ENCODE measurements at regions not wholly inside any gene's neighbourhood (a gene's known extent, or its start where the extent isn't known, plus 50 kb on each side); places are given as distances from the start of the nearest gene placed in this dataset.

- no peak overlapping the region for H3K27ac ChIP-seq
- TF ChIP-seq CTCF (IDR thresholded peaks at IDR 0.05) = no peak
- no peak for TF ChIP-seq ZFX (IDR thresholded peaks at IDR 0.05; ENCODE audit: borderline replicate concordance)
Observed at GRCh38 chr7:52091996-52092395, 775.4 kb upstream of the COBL start.

- TF ChIP-seq CTCF (IDR thresholded peaks at IDR 0.05) (no peak), ZFX (IDR thresholded peaks at IDR 0.05; ENCODE audit: borderline replicate concordance) (no peak)
- no peak overlapping the region for H3K27ac ChIP-seq
Observed at GRCh38 chr7:52091101-52091500, 774.5 kb upstream of the COBL start.

DNA sequence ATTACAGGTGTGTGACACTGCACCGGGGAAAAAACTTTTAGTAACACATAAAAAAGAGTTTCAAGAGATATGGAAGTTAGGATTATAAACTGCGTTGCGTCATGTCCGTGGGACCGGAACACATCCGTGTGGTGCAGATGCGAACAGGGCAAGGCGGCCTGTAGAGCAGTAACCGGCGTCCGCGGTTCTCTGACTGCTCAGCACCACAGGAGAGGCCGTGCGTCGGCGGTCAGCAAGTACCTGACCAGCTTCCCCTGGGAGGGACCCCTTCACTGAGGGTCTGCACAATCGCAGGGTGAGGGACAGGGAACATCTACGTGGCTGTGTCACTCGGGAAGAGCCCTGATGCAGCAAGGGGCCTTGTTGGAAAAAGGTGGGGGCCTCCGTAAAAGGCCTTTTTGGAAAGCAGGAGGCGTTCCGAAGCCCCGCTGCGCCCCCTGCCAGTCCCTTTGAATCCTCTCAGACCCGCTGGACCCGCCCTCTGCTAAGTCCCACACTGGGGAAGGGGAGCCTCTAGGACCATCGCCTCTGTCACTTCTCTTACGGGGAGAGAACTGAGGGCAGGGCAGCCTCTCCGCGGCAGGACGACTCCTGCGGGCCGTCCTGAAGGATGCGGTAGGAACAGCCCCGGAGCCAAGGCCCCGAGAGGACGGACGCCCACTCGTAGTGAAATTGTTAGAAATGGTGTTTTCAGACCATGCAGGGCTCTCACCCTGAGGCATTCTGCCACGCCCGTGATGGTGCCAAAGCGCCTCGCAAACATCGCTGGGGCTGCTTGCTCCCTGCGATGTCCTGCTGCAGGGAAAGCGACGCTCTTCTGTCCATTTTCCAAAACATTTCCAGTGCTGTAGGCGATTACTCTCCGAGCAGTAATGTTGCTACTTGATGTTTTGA lies 771.6 kb upstream of the COBL start:
- H3K27ac ChIP-seq = no peak overlapping the region
- TF ChIP-seq ZFX (IDR thresholded peaks at IDR 0.05; ENCODE audit: borderline replicate concordance) (no peak), CTCF (IDR thresholded peaks at IDR 0.05) (no peak)

DNA sequence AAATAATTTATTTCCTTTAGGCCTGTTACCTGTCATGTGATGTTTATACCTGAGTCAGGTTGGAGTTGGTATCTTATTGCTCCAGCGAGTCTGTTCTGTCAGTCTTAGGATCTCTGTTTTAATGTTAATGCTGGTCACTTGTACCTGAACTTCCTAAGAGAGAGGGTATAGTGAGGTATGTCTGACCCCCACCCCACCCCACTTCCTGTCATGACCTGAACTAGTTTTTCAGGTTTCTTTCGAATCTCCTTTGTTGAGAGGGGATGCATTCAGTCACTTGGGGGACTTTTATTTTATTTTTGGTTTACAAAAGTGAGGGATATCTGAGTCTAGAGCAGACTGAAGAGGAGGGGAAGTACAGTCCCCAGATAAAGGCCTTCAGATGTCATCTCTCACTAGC lies 769.0 kb upstream of the COBL start:
- no peak for TF ChIP-seq ZFX (IDR thresholded peaks at IDR 0.05; ENCODE audit: borderline replicate concordance)
- no peak for TF ChIP-seq CTCF (IDR thresholded peaks at IDR 0.05)

DNA sequence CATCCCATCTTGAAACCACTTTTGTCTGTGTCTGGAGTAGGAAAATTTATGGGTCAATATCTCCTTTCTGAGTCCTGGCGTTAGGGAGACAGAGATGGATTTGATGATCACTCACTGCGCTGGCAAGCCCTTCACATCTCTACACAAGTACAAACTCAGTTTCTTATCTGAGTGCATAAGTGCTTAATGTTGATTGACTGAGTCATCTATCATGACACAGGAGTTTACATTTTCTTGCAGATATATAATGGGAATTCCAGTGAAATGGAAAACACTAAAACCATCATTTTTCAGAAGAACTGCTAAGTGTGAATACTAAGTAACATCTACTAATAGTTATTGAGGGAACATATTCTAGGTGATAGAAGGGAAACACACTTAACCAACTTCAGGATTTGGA lies 763.9 kb upstream of the COBL start:
- TF ChIP-seq CTCF (IDR thresholded peaks at IDR 0.05) = no peak
- TF ChIP-seq ZFX (IDR thresholded peaks at IDR 0.05; ENCODE audit: borderline replicate concordance) = no peak
- H3K27ac ChIP-seq = no peak overlapping the region

More for the DNA sequence above, 769.0 kb upstream of the COBL start:
- no peak overlapping the region for H3K27ac ChIP-seq

- TF ChIP-seq ZFX (IDR thresholded peaks at IDR 0.05; ENCODE audit: borderline replicate concordance) = no peak
- no peak for TF ChIP-seq CTCF (IDR thresholded peaks at IDR 0.05)
- no peak overlapping the region for H3K27ac ChIP-seq
Observed at GRCh38 chr7:52079726-52080125, 763.1 kb upstream of the COBL start.

DNA sequence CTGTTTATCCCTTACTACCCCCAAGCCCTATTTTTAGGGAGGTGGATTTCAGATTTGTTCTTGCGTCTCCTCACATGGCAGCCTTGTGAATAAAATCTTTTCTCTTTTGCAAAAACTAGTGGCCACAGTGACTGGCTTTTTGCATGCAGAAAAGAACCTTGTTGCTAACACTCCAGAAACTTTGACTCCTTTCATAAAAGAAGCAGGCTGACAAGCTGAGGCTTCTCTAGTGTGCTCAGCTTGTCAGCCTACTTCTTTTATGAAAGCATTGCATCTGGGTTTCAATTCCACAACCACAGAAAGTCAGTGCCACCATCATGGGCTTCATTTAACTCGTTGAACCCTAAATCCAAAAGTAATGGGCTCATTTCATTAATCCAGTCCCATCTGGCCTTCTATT lies 761.0 kb upstream of the COBL start:
- TF ChIP-seq ZFX (IDR thresholded peaks at IDR 0.05; ENCODE audit: borderline replicate concordance) (no peak), CTCF (IDR thresholded peaks at IDR 0.05) (no peak)
- no peak overlapping the region for H3K27ac ChIP-seq

Measured in 22Rv1 (cell line).